Kidney (tissue), 13 donors: ENCODE measurements at regions not wholly inside any gene's neighbourhood (a gene's known extent, or its start where the extent isn't known, plus 50 kb on each side); places are given as distances from the start of the nearest gene placed in this dataset.
"Not testable (repeated sequence)": the region's sequence is repeated elsewhere in the genome, so short reads cannot be mapped to it uniquely, and the experiment has no call there.

ENCODE experiments used
- DNase-seq, 5 donors: peaks; one replicate each; pipeline ENCODE4 v3.0.0-alpha.2; 2013 to 2020
- FAIRE-seq: peaks from 2 replicates; lab custom pipeline; 2012; peaks lifted over from hg19 to GRCh38; lab: Jason Lieb, UNC
- H3K27ac ChIP-seq, 2 donors: one replicate each; pipeline ENCODE4 v1.7.0; 2013; ENCODE audit warnings: low read depth in 2 of 2, low read length in 2 of 2, inconsistent platforms in 1 of 2
- H3K27me3 ChIP-seq: one replicate; pipeline ENCODE4 v1.7.1; 2013; ENCODE audit warnings: low read length, inconsistent platforms; ENCODE audit not compliant: control insufficient read depth, insufficient read depth
- H3K36me3 ChIP-seq, 3 donors: one replicate each; pipeline versions ENCODE4 v1.7.0 to v1.7.1; 2013; ENCODE audit warnings: low read length in 3 of 3, control low read depth in 1 of 3, inconsistent platforms in 1 of 3; ENCODE audit not compliant: insufficient read depth in 3 of 3, control insufficient read depth in 2 of 3
- H3K4me1 ChIP-seq, 3 donors: one replicate each; pipeline versions ENCODE4 v1.7.0 to v1.7.1; 2013; ENCODE audit warnings: low read length in 3 of 3, inconsistent platforms in 1 of 3, low read depth in 1 of 3; ENCODE audit not compliant: control insufficient read depth in 2 of 3, insufficient read depth in 2 of 3
- H3K4me3 ChIP-seq, 3 donors: one replicate each; pipeline versions ENCODE4 v1.7.0 to v1.8.1; 2013; ENCODE audit warnings: low read length in 3 of 3, control low read depth in 1 of 3, inconsistent platforms in 1 of 3
- H3K9ac ChIP-seq, 3 donors: one replicate each; pipeline versions ENCODE4 v1.7.0 to v1.7.1; 2013; ENCODE audit warnings: low read length in 3 of 3, control low read depth in 1 of 3, inconsistent platforms in 1 of 3
- H3K9me3 ChIP-seq, 3 donors: one replicate each; pipeline versions ENCODE4 v1.7.0 to v1.7.1; 2013; ENCODE audit warnings: low read length in 3 of 3, control low read depth in 1 of 3, inconsistent platforms in 1 of 3; ENCODE audit not compliant: control insufficient read depth in 2 of 3, insufficient read depth in 1 of 3
- intact Hi-C: fragments of 100-400 bp; cut with DNase I; formaldehyde crosslinking; loops from one replicate; pipeline ENCODE4 v1.11.1; 2022
- TF ChIP-seq, protein P1 (sequence below): IDR thresholded peaks from 3 replicates; pipeline ENCODE4 v1.5.1; 2012; ENCODE audit warnings: mild to moderate bottlenecking, moderate library complexity, borderline replicate concordance; ENCODE audit not compliant: insufficient read depth; ENCODE audit errors: extremely low read depth
- donor health status: control.
- donor health status: control.
- donor health status: control.
- donor health status: control.
- donor health status: control.
- donor health status: DM: yes; HTN: yes; CAD: no.
- donor health status: Normal renal cell carcinoma (clear cell type).

DNA sequence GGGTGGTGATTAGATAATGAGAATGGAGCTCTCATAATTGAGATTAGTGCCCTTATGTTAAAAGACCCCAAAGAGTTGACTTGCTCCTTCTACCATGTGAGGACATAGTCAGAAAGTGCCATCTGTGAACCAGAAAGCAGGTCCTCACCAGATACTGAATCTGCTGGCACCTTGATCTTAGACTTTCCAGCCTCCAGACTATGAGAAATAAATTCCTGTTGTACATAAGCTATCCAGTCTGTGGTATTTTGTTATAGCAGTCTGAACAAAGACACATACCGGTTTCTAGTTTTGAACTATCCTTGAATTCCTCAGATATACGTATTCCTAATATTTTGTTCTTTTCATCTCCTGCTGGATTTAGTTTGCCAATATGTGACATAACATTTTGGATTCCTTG lies 228.1 kb downstream of the FZD1 start:
- TF ChIP-seq, protein P1, sequence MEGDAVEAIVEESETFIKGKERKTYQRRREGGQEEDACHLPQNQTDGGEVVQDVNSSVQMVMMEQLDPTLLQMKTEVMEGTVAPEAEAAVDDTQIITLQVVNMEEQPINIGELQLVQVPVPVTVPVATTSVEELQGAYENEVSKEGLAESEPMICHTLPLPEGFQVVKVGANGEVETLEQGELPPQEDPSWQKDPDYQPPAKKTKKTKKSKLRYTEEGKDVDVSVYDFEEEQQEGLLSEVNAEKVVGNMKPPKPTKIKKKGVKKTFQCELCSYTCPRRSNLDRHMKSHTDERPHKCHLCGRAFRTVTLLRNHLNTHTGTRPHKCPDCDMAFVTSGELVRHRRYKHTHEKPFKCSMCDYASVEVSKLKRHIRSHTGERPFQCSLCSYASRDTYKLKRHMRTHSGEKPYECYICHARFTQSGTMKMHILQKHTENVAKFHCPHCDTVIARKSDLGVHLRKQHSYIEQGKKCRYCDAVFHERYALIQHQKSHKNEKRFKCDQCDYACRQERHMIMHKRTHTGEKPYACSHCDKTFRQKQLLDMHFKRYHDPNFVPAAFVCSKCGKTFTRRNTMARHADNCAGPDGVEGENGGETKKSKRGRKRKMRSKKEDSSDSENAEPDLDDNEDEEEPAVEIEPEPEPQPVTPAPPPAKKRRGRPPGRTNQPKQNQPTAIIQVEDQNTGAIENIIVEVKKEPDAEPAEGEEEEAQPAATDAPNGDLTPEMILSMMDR, result no peak
- no peak overlapping the region for H3K4me3 ChIP-seq
- H3K4me1 ChIP-seq, result no peaks in the 10 kb centered on the region
- no peak for FAIRE-seq
- H3K9ac ChIP-seq, result no peak overlapping the region
- H3K36me3 ChIP-seq, result no peaks in the 10 kb centered on the region
- no peaks in the 10 kb centered on the region for H3K9me3 ChIP-seq
- no peak for DNase-seq
- intact Hi-C loops, result no loop called here
- no peaks in the 10 kb centered on the region for H3K27me3 ChIP-seq
- no peak overlapping the region for H3K27ac ChIP-seq

DNA sequence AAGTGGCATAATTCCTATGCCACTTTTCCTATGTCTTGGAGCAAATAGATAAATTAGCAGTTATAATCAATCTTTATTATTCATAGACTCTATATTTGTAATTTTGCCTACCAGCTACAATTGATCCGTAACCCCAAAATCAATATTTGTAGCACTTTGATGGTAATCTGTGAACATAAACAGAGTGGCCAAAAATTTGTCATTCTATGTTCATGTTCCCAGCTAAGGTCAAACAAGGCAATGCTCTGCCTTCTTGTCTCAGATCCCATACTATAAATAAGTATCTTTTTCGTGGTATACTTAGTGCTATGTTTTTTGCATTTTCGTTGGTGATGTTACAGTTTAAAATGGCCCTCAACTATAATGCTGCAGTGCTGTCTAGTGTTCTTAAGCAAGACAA lies 228.5 kb downstream of the FZD1 start:
- TF ChIP-seq, protein P1, result no peak
- Histone ChIP-seq H3K9me3 (no peaks in the 10 kb centered on the region), H3K27ac (no peak overlapping the region), H3K27me3 (no peaks in the 10 kb centered on the region), H3K36me3 (no peaks in the 10 kb centered on the region), H3K4me1 (no peaks in the 10 kb centered on the region), H3K4me3 (no peak overlapping the region), H3K9ac (no peak overlapping the region)
- intact Hi-C loops, result no loop called here
- FAIRE-seq (no peak), DNase-seq (no peak)

DNA sequence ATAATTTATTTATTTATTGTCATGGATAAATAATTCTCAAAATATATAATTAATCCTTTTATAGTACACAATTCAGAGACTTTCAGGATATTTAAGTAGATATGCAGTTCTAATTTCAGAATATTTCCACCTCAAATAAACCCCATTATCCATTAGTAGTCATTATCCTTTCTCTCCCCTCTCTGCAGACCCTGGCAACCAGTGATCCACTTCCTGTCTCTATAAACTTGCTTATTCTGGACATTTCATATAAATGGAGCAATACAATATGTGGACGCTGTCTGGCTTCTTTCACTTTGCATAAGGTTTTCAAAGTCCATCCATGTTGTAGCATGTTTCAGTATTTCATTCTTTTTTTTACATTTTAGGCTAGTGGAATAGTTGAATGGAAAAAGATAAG lies 230.2 kb downstream of the FZD1 start:
- Histone ChIP-seq H3K9ac (no peak overlapping the region), H3K27me3 (no peaks in the 10 kb centered on the region), H3K36me3 (no peaks in the 10 kb centered on the region), H3K27ac (no peak overlapping the region), H3K4me3 (no peak overlapping the region), H3K9me3 (no peaks in the 10 kb centered on the region), H3K4me1 (no peaks in the 10 kb centered on the region)
- no peak for DNase-seq
- TF ChIP-seq, protein P1, result no peak
- FAIRE-seq, result no peak
- intact Hi-C loops, result no loop called here

DNA sequence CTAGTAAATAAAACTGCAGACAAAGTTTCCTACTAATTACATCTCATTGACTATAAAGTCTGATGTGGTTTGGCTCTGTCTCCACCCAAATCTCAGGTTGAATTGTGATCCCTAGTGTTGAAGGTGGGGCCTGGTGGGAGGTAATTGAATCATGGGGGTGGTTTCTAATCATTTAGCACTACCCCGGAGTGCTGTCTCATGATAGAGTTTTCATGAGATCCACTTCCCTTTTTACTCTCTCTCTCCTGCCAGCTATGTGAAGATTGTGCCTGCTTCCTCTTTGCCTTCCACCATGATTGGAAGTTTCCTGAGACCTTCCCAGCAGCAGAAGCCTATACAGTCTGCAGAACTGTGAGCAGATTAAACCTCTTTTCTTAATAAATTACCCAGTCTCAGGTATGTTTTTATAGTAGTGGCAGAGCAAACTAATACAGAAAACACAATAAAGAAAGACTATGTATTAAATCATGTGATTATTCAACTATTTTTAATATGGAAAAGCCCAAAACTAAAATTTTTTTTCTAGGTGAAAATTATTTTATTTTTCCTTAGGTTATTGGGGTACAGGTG lies 232.1 kb downstream of the FZD1 start:
- FAIRE-seq (no peak), DNase-seq (no peak)
- TF ChIP-seq, protein P1, result no peak
- Histone ChIP-seq H3K27ac (no peak overlapping the region), H3K36me3 (no peaks in the 10 kb centered on the region), H3K9me3 (no peaks in the 10 kb centered on the region), H3K4me1 (no peaks in the 10 kb centered on the region), H3K4me3 (no peak overlapping the region), H3K27me3 (no peaks in the 10 kb centered on the region), H3K9ac (no peak overlapping the region)
- intact Hi-C loops, result no loop called here

DNA sequence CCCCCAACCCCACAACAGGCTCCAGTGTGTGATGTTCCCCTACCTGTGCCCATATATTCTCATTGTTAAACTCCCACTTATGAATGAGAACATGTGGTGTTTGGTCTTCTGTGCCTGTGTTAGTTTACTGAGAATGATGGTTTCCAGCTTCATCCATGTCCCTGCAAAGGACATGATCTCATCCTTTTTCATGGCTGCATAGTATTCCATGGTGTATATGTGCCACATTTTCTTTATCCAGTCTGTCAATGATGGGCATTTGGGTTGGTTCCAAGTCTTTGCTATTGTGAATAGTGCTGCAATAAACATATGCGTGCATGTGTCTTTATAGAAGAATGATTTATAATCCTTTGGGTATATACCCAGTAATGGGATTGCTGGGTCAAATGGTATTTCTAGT lies 233.0 kb downstream of the FZD1 start:
- H3K27ac ChIP-seq, FAIRE-seq: not testable (repeated sequence)

More for the DNA sequence above, 233.0 kb downstream of the FZD1 start:
- DNase-seq, H3K27me3 ChIP-seq, H3K36me3 ChIP-seq, H3K9ac ChIP-seq, intact Hi-C loops, H3K9me3 ChIP-seq, H3K4me1 ChIP-seq, H3K4me3 ChIP-seq: not testable (repeated sequence)
